ENCODE measurements at regions not wholly inside any gene's neighbourhood (a gene's known extent, or its start where the extent isn't known, plus 50 kb on each side); places are given as distances from the start of the nearest gene placed in this dataset.

GRCh38 chr2:122236152-122236874, 480.9 kb downstream of the TSN start:
- Mint-ChIP-seq H3K4me1 (ENCODE audit: low read depth) (no peaks in the 10 kb centered on the region), H3K27ac (no peak overlapping the region), H3K9me3 (no peaks in the 10 kb centered on the region), H3K27me3 (no peaks in the 10 kb centered on the region), H3K36me3 (ENCODE audit: low read depth) (no peaks in the 10 kb centered on the region), H3K4me3 (no peak overlapping the region)
- DNase-seq = no peak

GRCh38 chr2:122236925-122237324, 481.5 kb downstream of the TSN start:
- no peak overlapping the region for H3K27ac Mint-ChIP-seq
- no peaks in the 10 kb centered on the region for H3K36me3 Mint-ChIP-seq (ENCODE audit: low read depth)
- no peak overlapping the region for H3K4me3 Mint-ChIP-seq
- DNase-seq = no peak
- no peaks in the 10 kb centered on the region for H3K4me1 Mint-ChIP-seq (ENCODE audit: low read depth)
- H3K9me3 Mint-ChIP-seq = no peaks in the 10 kb centered on the region
- no peaks in the 10 kb centered on the region for H3K27me3 Mint-ChIP-seq

GRCh38 chr2:122237450-122237849, 482.0 kb downstream of the TSN start:
- no peaks in the 10 kb centered on the region for H3K4me1 Mint-ChIP-seq (ENCODE audit: low read depth)
- no peak overlapping the region for H3K4me3 Mint-ChIP-seq
- H3K36me3 Mint-ChIP-seq (ENCODE audit: low read depth) = no peaks in the 10 kb centered on the region
- no peak overlapping the region for H3K27ac Mint-ChIP-seq
- H3K27me3 Mint-ChIP-seq = no peaks in the 10 kb centered on the region
- H3K9me3 Mint-ChIP-seq = no peaks in the 10 kb centered on the region
- DNase-seq = no peak

GRCh38 chr2:122238006-122238559, 482.6 kb downstream of the TSN start:
- H3K9me3 Mint-ChIP-seq = no peaks in the 10 kb centered on the region
- no peaks in the 10 kb centered on the region for H3K27me3 Mint-ChIP-seq
- DNase-seq = no peak
- H3K4me3 Mint-ChIP-seq = no peak overlapping the region
- no peak overlapping the region for H3K27ac Mint-ChIP-seq
- no peaks in the 10 kb centered on the region for H3K4me1 Mint-ChIP-seq (ENCODE audit: low read depth)
- H3K36me3 Mint-ChIP-seq (ENCODE audit: low read depth) = no peaks in the 10 kb centered on the region

GRCh38 chr2:122239440-122239839, 484.0 kb downstream of the TSN start:
- H3K4me3 Mint-ChIP-seq = no peak overlapping the region
- no peaks in the 10 kb centered on the region for H3K27me3 Mint-ChIP-seq
- no peaks in the 10 kb centered on the region for H3K36me3 Mint-ChIP-seq (ENCODE audit: low read depth)
- no peaks in the 10 kb centered on the region for H3K9me3 Mint-ChIP-seq
- H3K27ac Mint-ChIP-seq = no peak overlapping the region
- H3K4me1 Mint-ChIP-seq (ENCODE audit: low read depth) = no peaks in the 10 kb centered on the region
- no peak for DNase-seq

GRCh38 chr2:122244598-122245229, 489.3 kb downstream of the TSN start:
- H3K27me3 Mint-ChIP-seq = peaks cover 3% of the 10 kb centered on the region
- no peak overlapping the region for H3K4me3 Mint-ChIP-seq
- DNase-seq = no peak
- H3K4me1 Mint-ChIP-seq (ENCODE audit: low read depth) = no peaks in the 10 kb centered on the region
- H3K36me3 Mint-ChIP-seq (ENCODE audit: low read depth) = no peaks in the 10 kb centered on the region
- H3K27ac Mint-ChIP-seq = no peak overlapping the region
- H3K9me3 Mint-ChIP-seq = no peaks in the 10 kb centered on the region

- Mint-ChIP-seq H3K9me3 (no peaks in the 10 kb centered on the region), H3K27me3 (peaks cover 3% of the 10 kb centered on the region), H3K27ac (no peak overlapping the region), H3K4me3 (no peak overlapping the region), H3K36me3 (ENCODE audit: low read depth) (no peaks in the 10 kb centered on the region), H3K4me1 (ENCODE audit: low read depth) (no peaks in the 10 kb centered on the region)
- DNase-seq = no peak
Observed at GRCh38 chr2:122249673-122250072, 494.2 kb downstream of the TSN start.

GRCh38 chr2:122251158-122251557, 495.7 kb downstream of the TSN start:
- Mint-ChIP-seq H3K4me3 (no peak overlapping the region), H3K36me3 (ENCODE audit: low read depth) (no peaks in the 10 kb centered on the region), H3K27me3 (peaks cover 2% of the 10 kb centered on the region), H3K27ac (no peak overlapping the region), H3K4me1 (ENCODE audit: low read depth) (no peaks in the 10 kb centered on the region), H3K9me3 (no peaks in the 10 kb centered on the region)
- DNase-seq = no peak

GRCh38 chr2:122251566-122251965, 496.1 kb downstream of the TSN start:
- Mint-ChIP-seq H3K27ac (no peak overlapping the region), H3K4me1 (ENCODE audit: low read depth) (no peaks in the 10 kb centered on the region), H3K9me3 (no peaks in the 10 kb centered on the region), H3K27me3 (no peaks in the 10 kb centered on the region), H3K36me3 (ENCODE audit: low read depth) (no peaks in the 10 kb centered on the region), H3K4me3 (no peak overlapping the region)
- no peak for DNase-seq

GRCh38 chr2:122255924-122256323, 500.5 kb downstream of the TSN start:
- Mint-ChIP-seq H3K4me3 (no peak overlapping the region), H3K9me3 (no peaks in the 10 kb centered on the region), H3K4me1 (ENCODE audit: low read depth) (no peaks in the 10 kb centered on the region), H3K27me3 (no peaks in the 10 kb centered on the region), H3K36me3 (ENCODE audit: low read depth) (no peaks in the 10 kb centered on the region), H3K27ac (no peak overlapping the region)
- no peak for DNase-seq

GRCh38 chr2:122261911-122262310, 506.5 kb downstream of the TSN start:
- Mint-ChIP-seq H3K4me1 (ENCODE audit: low read depth) (no peaks in the 10 kb centered on the region), H3K36me3 (ENCODE audit: low read depth) (no peaks in the 10 kb centered on the region), H3K4me3 (no peak overlapping the region), H3K27ac (no peak overlapping the region), H3K27me3 (no peaks in the 10 kb centered on the region), H3K9me3 (no peaks in the 10 kb centered on the region)
- DNase-seq = no peak

GRCh38 chr2:122263746-122264145, 508.3 kb downstream of the TSN start:
- no peak for DNase-seq
- no peak overlapping the region for H3K27ac Mint-ChIP-seq
- H3K27me3 Mint-ChIP-seq = no peaks in the 10 kb centered on the region
- no peak overlapping the region for H3K4me3 Mint-ChIP-seq
- no peaks in the 10 kb centered on the region for H3K36me3 Mint-ChIP-seq (ENCODE audit: low read depth)
- no peaks in the 10 kb centered on the region for H3K4me1 Mint-ChIP-seq (ENCODE audit: low read depth)
- H3K9me3 Mint-ChIP-seq = no peaks in the 10 kb centered on the region

- Mint-ChIP-seq H3K4me3 (no peak overlapping the region), H3K27ac (no peak overlapping the region), H3K27me3 (no peaks in the 10 kb centered on the region), H3K4me1 (ENCODE audit: low read depth) (no peaks in the 10 kb centered on the region), H3K9me3 (peaks cover under 1% of the 10 kb centered on the region), H3K36me3 (ENCODE audit: low read depth) (no peaks in the 10 kb centered on the region)
- no peak for DNase-seq
Observed at GRCh38 chr2:122266636-122267035, 511.2 kb downstream of the TSN start.

- no peaks in the 10 kb centered on the region for H3K36me3 Mint-ChIP-seq (ENCODE audit: low read depth)
- DNase-seq = no peak
- no peaks in the 10 kb centered on the region for H3K27me3 Mint-ChIP-seq
- no peak overlapping the region for H3K4me3 Mint-ChIP-seq
- no peak overlapping the region for H3K27ac Mint-ChIP-seq
- no peaks in the 10 kb centered on the region for H3K4me1 Mint-ChIP-seq (ENCODE audit: low read depth)
- H3K9me3 Mint-ChIP-seq = peaks cover 4% of the 10 kb centered on the region
Observed at GRCh38 chr2:122267947-122268346, 512.5 kb downstream of the TSN start.

- no peaks in the 10 kb centered on the region for H3K27me3 Mint-ChIP-seq
Observed at GRCh38 chr2:122273785-122274419, 518.5 kb downstream of the TSN start.

More at GRCh38 chr2:122273785-122274419, 518.5 kb downstream of the TSN start:
- Mint-ChIP-seq H3K4me1 (ENCODE audit: low read depth) (no peaks in the 10 kb centered on the region), H3K9me3 (peaks cover 7% of the 10 kb centered on the region), H3K4me3 (no peak overlapping the region), H3K27ac (no peak overlapping the region), H3K36me3 (ENCODE audit: low read depth) (no peaks in the 10 kb centered on the region)
- no peak for DNase-seq
